ENCODE measurements at regions not wholly inside any gene's neighbourhood (a gene's known extent, or its start where the extent isn't known, plus 50 kb on each side); places are given as distances from the start of the nearest gene placed in this dataset.

DNA sequence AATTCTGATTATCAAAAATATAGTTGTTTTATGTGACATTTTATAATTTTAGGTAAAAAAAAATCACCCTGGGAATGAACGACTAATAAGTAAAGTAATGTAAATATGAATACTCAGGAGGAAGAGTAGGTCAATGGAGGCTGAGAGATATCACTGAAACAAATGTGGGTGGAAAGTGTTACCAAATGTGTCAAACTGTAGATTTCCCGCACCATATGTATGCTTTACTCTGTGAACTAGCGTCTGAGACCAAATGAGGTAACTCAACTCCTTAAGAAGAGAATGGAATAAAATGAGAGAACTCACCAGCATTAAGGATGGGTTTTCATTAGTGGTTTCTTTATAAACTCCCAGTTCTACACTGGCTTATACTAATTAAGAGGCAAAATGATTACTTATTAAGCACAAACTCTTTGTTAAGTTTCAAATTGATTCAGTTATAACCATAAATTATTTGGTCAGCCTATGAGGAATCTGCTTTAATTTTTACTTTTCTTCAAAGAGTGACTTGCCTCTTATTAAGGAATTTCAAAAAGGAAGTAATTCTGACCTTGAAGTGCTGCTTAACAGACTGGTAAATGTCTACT lies 784.7 kb upstream of the GJE1 start:
- FAIRE-seq (peak; percentile 26), DNase-seq (ENCODE audit: low read depth) (no peak)
- no peak overlapping the region for H3K4me3 Mint-ChIP-seq (ENCODE audit: unreplicated experiment)
- no peak overlapping the region for H3K4me2 ChIP-seq (ENCODE audit: low read length)
- H4K20me1 ChIP-seq (ENCODE audit: insufficient read depth, low read length) = no peaks in the 10 kb centered on the region
- no peaks in the 10 kb centered on the region for H3K79me2 ChIP-seq (ENCODE audit: insufficient read depth, low read length)
- TF ChIP-seq EZH2 (IDR thresholded peaks at IDR 0.05; ENCODE audit: insufficient read depth, low read length) = no peak
- TF ChIP-seq CTCF (IDR thresholded peaks at IDR 0.05; ENCODE audit: insufficient read depth, low read depth, low read length) = no peak
- no peak overlapping the region for H3K4me3 ChIP-seq (ENCODE audit: insufficient read depth, low read depth, low read length)
- no peaks in the 10 kb centered on the region for H3K4me1 Mint-ChIP-seq (ENCODE audit: low read depth, unreplicated experiment)
- no peaks in the 10 kb centered on the region for H3K27me3 ChIP-seq (ENCODE audit: insufficient read depth, low read length)
- H3K9ac ChIP-seq (ENCODE audit: low read length) = no peak overlapping the region
- H3K9me3 ChIP-seq (ENCODE audit: insufficient read depth, low read depth, low read length) = no peaks in the 10 kb centered on the region
- no peak overlapping the region for H3K27ac ChIP-seq (ENCODE audit: low read depth, low read length)
- H3K27me3 Mint-ChIP-seq (ENCODE audit: low read depth, unreplicated experiment) = no peaks in the 10 kb centered on the region
- H3K36me3 ChIP-seq (ENCODE audit: insufficient read depth, low read length) = no peaks in the 10 kb centered on the region
- H3K4me1 ChIP-seq (ENCODE audit: insufficient read depth, low read length) = no peaks in the 10 kb centered on the region
- H3K9me3 Mint-ChIP-seq (ENCODE audit: unreplicated experiment) = no peaks in the 10 kb centered on the region
- no peaks in the 10 kb centered on the region for H3K36me3 Mint-ChIP-seq (ENCODE audit: low read depth, unreplicated experiment)
- no peak overlapping the region for H2AFZ ChIP-seq (ENCODE audit: low read depth, low read length)
- no peak overlapping the region for H3K27ac Mint-ChIP-seq (ENCODE audit: unreplicated experiment)

- H3K4me1 Mint-ChIP-seq (ENCODE audit: low read depth, unreplicated experiment) = no peaks in the 10 kb centered on the region
- no peak for TF ChIP-seq EZH2 (IDR thresholded peaks at IDR 0.05; ENCODE audit: insufficient read depth, low read length)
- TF ChIP-seq CTCF (IDR thresholded peaks at IDR 0.05; ENCODE audit: insufficient read depth, low read depth, low read length) = no peak
- Histone ChIP-seq H2AFZ (ENCODE audit: low read depth, low read length) (no peak overlapping the region), H3K27ac (ENCODE audit: low read depth, low read length) (no peak overlapping the region), H3K9me3 (ENCODE audit: insufficient read depth, low read depth, low read length) (no peaks in the 10 kb centered on the region), H3K9ac (ENCODE audit: low read length) (no peak overlapping the region), H3K27me3 (ENCODE audit: insufficient read depth, low read length) (no peaks in the 10 kb centered on the region), H3K4me3 (ENCODE audit: insufficient read depth, low read depth, low read length) (no peak overlapping the region), H3K79me2 (ENCODE audit: insufficient read depth, low read length) (no peaks in the 10 kb centered on the region), H3K4me1 (ENCODE audit: insufficient read depth, low read length) (no peaks in the 10 kb centered on the region), H3K36me3 (ENCODE audit: insufficient read depth, low read length) (no peaks in the 10 kb centered on the region), H4K20me1 (ENCODE audit: insufficient read depth, low read length) (no peaks in the 10 kb centered on the region), H3K4me2 (ENCODE audit: low read length) (no peak overlapping the region)
- no peak for DNase-seq (ENCODE audit: low read depth)
- H3K4me3 Mint-ChIP-seq (ENCODE audit: unreplicated experiment) = no peak overlapping the region
- no peaks in the 10 kb centered on the region for H3K27me3 Mint-ChIP-seq (ENCODE audit: low read depth, unreplicated experiment)
- H3K9me3 Mint-ChIP-seq (ENCODE audit: unreplicated experiment) = no peaks in the 10 kb centered on the region
- no peaks in the 10 kb centered on the region for H3K36me3 Mint-ChIP-seq (ENCODE audit: low read depth, unreplicated experiment)
- H3K27ac Mint-ChIP-seq (ENCODE audit: unreplicated experiment) = no peak overlapping the region
- no peak for FAIRE-seq
These were observed 785.6 kb upstream of the GJE1 start for GRCh38 chr6:141347086-141347485.

- no peak for FAIRE-seq
- no peaks in the 10 kb centered on the region for H3K9me3 ChIP-seq (ENCODE audit: insufficient read depth, low read depth, low read length)
- H3K4me1 ChIP-seq (ENCODE audit: insufficient read depth, low read length) = no peaks in the 10 kb centered on the region
- H3K79me2 ChIP-seq (ENCODE audit: insufficient read depth, low read length) = no peaks in the 10 kb centered on the region
- no peak overlapping the region for H3K4me3 ChIP-seq (ENCODE audit: insufficient read depth, low read depth, low read length)
- H3K9ac ChIP-seq (ENCODE audit: low read length) = no peak overlapping the region
- H3K27me3 ChIP-seq (ENCODE audit: insufficient read depth, low read length) = no peaks in the 10 kb centered on the region
- no peaks in the 10 kb centered on the region for H3K36me3 ChIP-seq (ENCODE audit: insufficient read depth, low read length)
- no peak for DNase-seq (ENCODE audit: low read depth)
- H4K20me1 ChIP-seq (ENCODE audit: insufficient read depth, low read length) = no peaks in the 10 kb centered on the region
- H3K36me3 Mint-ChIP-seq (ENCODE audit: low read depth, unreplicated experiment) = no peaks in the 10 kb centered on the region
- no peak overlapping the region for H3K4me2 ChIP-seq (ENCODE audit: low read length)
- H3K27me3 Mint-ChIP-seq (ENCODE audit: low read depth, unreplicated experiment) = no peaks in the 10 kb centered on the region
- no peak overlapping the region for H3K27ac ChIP-seq (ENCODE audit: low read depth, low read length)
- no peak overlapping the region for H2AFZ ChIP-seq (ENCODE audit: low read depth, low read length)
- no peak overlapping the region for H3K4me3 Mint-ChIP-seq (ENCODE audit: unreplicated experiment)
- no peaks in the 10 kb centered on the region for H3K4me1 Mint-ChIP-seq (ENCODE audit: low read depth, unreplicated experiment)
- H3K9me3 Mint-ChIP-seq (ENCODE audit: unreplicated experiment) = no peaks in the 10 kb centered on the region
- TF ChIP-seq EZH2 (IDR thresholded peaks at IDR 0.05; ENCODE audit: insufficient read depth, low read length) (no peak), CTCF (IDR thresholded peaks at IDR 0.05; ENCODE audit: insufficient read depth, low read depth, low read length) (no peak)
- no peak overlapping the region for H3K27ac Mint-ChIP-seq (ENCODE audit: unreplicated experiment)
These were observed 786.2 kb upstream of the GJE1 start for GRCh38 chr6:141346535-141346934.
